AG09319 (cell line): ENCODE measurements at regions not wholly inside any gene's neighbourhood (a gene's known extent, or its start where the extent isn't known, plus 50 kb on each side); places are given as distances from the start of the nearest gene placed in this dataset.

Source experiments
- DNase-seq: peaks from one replicate; pipeline ENCODE4 v3.0.0-alpha.2; 2010; ENCODE audit warnings: low read depth; ENCODE audit errors: extremely low read depth
- CTCF ChIP-seq: IDR thresholded peaks from 2 replicates; pipeline ENCODE4 v1.5.1; 2011; ENCODE audit warnings: low read depth, mild to moderate bottlenecking, inconsistent platforms, low read length, moderate library complexity

- DNase-seq: no peak
- no peak for TF ChIP-seq CTCF
These were observed 85.2 kb upstream of the MAX start for GRCh38 chr14:65187421-65188049.

- no peak for DNase-seq
- no peak for TF ChIP-seq CTCF
These were observed 88.0 kb upstream of the MAX start for GRCh38 chr14:65190312-65190711.

GRCh38 chr14:65191716-65192115, 89.4 kb upstream of the MAX start:
- DNase-seq: no peak
- no peak for TF ChIP-seq CTCF

GRCh38 chr14:65192686-65193085, 90.4 kb upstream of the MAX start:
- no peak for TF ChIP-seq CTCF
- no peak for DNase-seq

GRCh38 chr14:65193916-65194590, 91.7 kb upstream of the MAX start:
- DNase-seq: no peak
- no peak for TF ChIP-seq CTCF

- no peak for DNase-seq
These were observed 92.9 kb upstream of the MAX start for GRCh38 chr14:65195042-65195719.

More at GRCh38 chr14:65195042-65195719, 92.9 kb upstream of the MAX start:
- TF ChIP-seq CTCF: no peak
